SK-N-SH treated with all-trans-retinoic acid at 6 μM for 48 hours (cell line): ENCODE measurements at regions not wholly inside any gene's neighbourhood (a gene's known extent, or its start where the extent isn't known, plus 50 kb on each side); places are given as distances from the start of the nearest gene placed in this dataset.

Experiments used
- ARNTL ChIP-seq: fragments of 450-650 bp; formaldehyde crosslinking; IDR thresholded peaks from 2 replicates; pipeline ENCODE4 v1.5.0; 2020; ENCODE audit warnings: low read depth, mild to moderate bottlenecking, moderate library complexity, borderline replicate concordance
- CSDC2 ChIP-seq: fragments of 250-450 bp; sonication (Bioruptor Pico); IDR thresholded peaks from 2 replicates; pipeline ENCODE4 v1.5.0; 2020; ENCODE audit warnings: mild to moderate bottlenecking, moderate library complexity
- GLIS3 ChIP-seq: fragments of 250-450 bp; sonication (Bioruptor Pico); IDR thresholded peaks from 2 replicates; pipeline ENCODE4 v1.5.0; 2020; ENCODE audit warnings: mild to moderate bottlenecking, moderate library complexity
- PATZ1 ChIP-seq: fragments of 250-450 bp; sonication (Bioruptor Pico); IDR thresholded peaks from 2 replicates; pipeline ENCODE4 v1.8.0; 2020; ENCODE audit warnings: mild to moderate bottlenecking, moderate library complexity, borderline replicate concordance
- RARB ChIP-seq: fragments of 250-450 bp; sonication (Bioruptor Pico); IDR thresholded peaks from 2 replicates; pipeline ENCODE4 v1.8.0; 2021; ENCODE audit warnings: mild to moderate bottlenecking, moderate library complexity
- TOX ChIP-seq: fragments of 250-450 bp; sonication (Bioruptor Pico); IDR thresholded peaks from 2 replicates; pipeline ENCODE4 v1.8.0; 2021; ENCODE audit warnings: mild to moderate bottlenecking, moderate library complexity, borderline replicate concordance

- no peak for TF ChIP-seq PATZ1 (CRISPR knock-in tag)
- no peak for TF ChIP-seq ARNTL (CRISPR knock-in tag)
- no peak for TF ChIP-seq RARB (CRISPR knock-in tag)
- no peak for TF ChIP-seq CSDC2
- no peak for TF ChIP-seq TOX (CRISPR knock-in tag)
- TF ChIP-seq GLIS3 (CRISPR knock-in tag), result no peak
Measured at GRCh38 chr20:22288957-22289356, 295.4 kb downstream of the FOXA2 start.
